Uterus (tissue), 3 donors: ENCODE measurements at regions not wholly inside any gene's neighbourhood (a gene's known extent, or its start where the extent isn't known, plus 50 kb on each side); places are given as distances from the start of the nearest gene placed in this dataset.

Experiments used
- DNase-seq, 2 donors: peaks; one replicate each; pipeline ENCODE4 v3.0.0-alpha.2; 2019 to 2020
- H3K27ac ChIP-seq, 2 donors: fragments of 200-600 bp; sonication (generic); 1 replicate in 1 of 2; 2 replicates in 1 of 2; pipeline ENCODE4 v1.5.1; 2016 to 2018
- H3K27me3 ChIP-seq, 2 donors: fragments of 200-600 bp; sonication (generic); one replicate each; pipeline ENCODE4 v1.5.1; 2018 to 2019; ENCODE audit warnings: control low read depth in 1 of 2
- H3K36me3 ChIP-seq, 2 donors: fragments of 200-600 bp; sonication (generic); one replicate each; pipeline ENCODE4 v1.5.1; 2019; ENCODE audit warnings: control low read depth in 1 of 2
- H3K4me1 ChIP-seq, 2 donors: fragments of 200-600 bp; sonication (generic); one replicate each; pipeline ENCODE4 v1.5.1; 2018 to 2019; ENCODE audit warnings: control low read depth in 1 of 2
- H3K4me3 ChIP-seq, 2 donors: fragments of 200-600 bp; sonication (generic); 1 replicate in 1 of 2; 2 replicates in 1 of 2; pipeline ENCODE4 v1.5.1; 2018 to 2019; ENCODE audit warnings: mild to moderate bottlenecking in 1 of 2
- H3K9me3 ChIP-seq, 2 donors: fragments of 200-600 bp; sonication (generic); one replicate each; pipeline ENCODE4 v1.5.1; 2019; ENCODE audit warnings: control low read depth in 1 of 2
- CTCF ChIP-seq, 4 experiments: fragments of 200-600 bp in 2 of 4; fragments of 450-650 bp in 2 of 4; sonication (generic) in 2 of 4; IDR thresholded peaks; one replicate each; pipeline ENCODE4 v1.5.1; 2016 to 2019; ENCODE audit warnings: antibody characterized with exemption in 4 of 4, mild to moderate bottlenecking in 2 of 4, moderate library complexity in 1 of 4
- POLR2A ChIP-seq, 2 donors: fragments of 450-650 bp; IDR thresholded peaks; one replicate each; pipeline ENCODE4 v1.6.1; 2016; ENCODE audit warnings: antibody characterized with exemption in 2 of 2, mild to moderate bottlenecking in 1 of 2, moderate library complexity in 1 of 2
- intact Hi-C: fragments of 100-400 bp; cut with DNase I; formaldehyde crosslinking; loops from one replicate; pipeline ENCODE4 v1.15.1; 2023; ENCODE audit warnings: low total_unique reads
- donor health status: DM: yes; HTN: yes; CAD: no.

GRCh38 chr20:52349806-52350205, 158.2 kb upstream of the ZFP64 start:
- H3K27me3 ChIP-seq, result no peaks in the 10 kb centered on the region
- no peak overlapping the region for H3K27ac ChIP-seq
- H3K9me3 ChIP-seq, result no peaks in the 10 kb centered on the region
- no peak for DNase-seq
- no peak for TF ChIP-seq CTCF (IDR thresholded peaks at IDR 0.05)
- no peak for TF ChIP-seq POLR2A (IDR thresholded peaks at IDR 0.05)
- H3K36me3 ChIP-seq, result no peaks in the 10 kb centered on the region
- intact Hi-C loops, result no loop called here
- H3K4me3 ChIP-seq, result no peak overlapping the region
- H3K4me1 ChIP-seq, result no peaks in the 10 kb centered on the region

- DNase-seq, result no peak
- Histone ChIP-seq H3K4me1 (no peaks in the 10 kb centered on the region), H3K36me3 (no peaks in the 10 kb centered on the region), H3K27me3 (no peaks in the 10 kb centered on the region), H3K27ac (no peak overlapping the region), H3K9me3 (no peaks in the 10 kb centered on the region), H3K4me3 (no peak overlapping the region)
- TF ChIP-seq CTCF (IDR thresholded peaks at IDR 0.05), result no peak
- no peak for TF ChIP-seq POLR2A (IDR thresholded peaks at IDR 0.05)
- intact Hi-C loops, result no loop called here
Observed at GRCh38 chr20:52348434-52348833, 156.9 kb upstream of the ZFP64 start.

- no peak overlapping the region for H3K27ac ChIP-seq
- no peaks in the 10 kb centered on the region for H3K9me3 ChIP-seq
- intact Hi-C loops, result no loop called here
- H3K4me1 ChIP-seq, result no peaks in the 10 kb centered on the region
- H3K36me3 ChIP-seq, result no peaks in the 10 kb centered on the region
- TF ChIP-seq CTCF (IDR thresholded peaks at IDR 0.05) (no peak), POLR2A (IDR thresholded peaks at IDR 0.05) (no peak)
- no peak for DNase-seq
- no peak overlapping the region for H3K4me3 ChIP-seq
- H3K27me3 ChIP-seq, result no peaks in the 10 kb centered on the region
Observed at GRCh38 chr20:52346797-52347196, 155.2 kb upstream of the ZFP64 start.

GRCh38 chr20:52342913-52343312, 151.3 kb upstream of the ZFP64 start:
- Histone ChIP-seq H3K4me1 (no peaks in the 10 kb centered on the region), H3K27ac (no peak overlapping the region), H3K4me3 (no peak overlapping the region), H3K36me3 (no peaks in the 10 kb centered on the region), H3K9me3 (no peaks in the 10 kb centered on the region), H3K27me3 (no peaks in the 10 kb centered on the region)
- intact Hi-C loops, result no loop called here
- DNase-seq, result no peak
- TF ChIP-seq CTCF (IDR thresholded peaks at IDR 0.05) (no peak), POLR2A (IDR thresholded peaks at IDR 0.05) (no peak)

- Histone ChIP-seq H3K27me3 (no peaks in the 10 kb centered on the region), H3K27ac (no peak overlapping the region), H3K36me3 (no peaks in the 10 kb centered on the region), H3K4me3 (no peak overlapping the region), H3K9me3 (no peaks in the 10 kb centered on the region), H3K4me1 (no peaks in the 10 kb centered on the region)
- no peak for DNase-seq
- intact Hi-C loops, result no loop called here
- TF ChIP-seq POLR2A (IDR thresholded peaks at IDR 0.05), result no peak
- no peak for TF ChIP-seq CTCF (IDR thresholded peaks at IDR 0.05)
Observed at GRCh38 chr20:52340036-52340634, 148.6 kb upstream of the ZFP64 start.
